HAP-1 (cell line): ENCODE measurements at regions not wholly inside any gene's neighbourhood (a gene's known extent, or its start where the extent isn't known, plus 50 kb on each side); places are given as distances from the start of the nearest gene placed in this dataset.

Experiments
- DNase-seq, 2 experiments: peaks; one replicate each; pipeline ENCODE4 v3.0.0-alpha.2; 2016 to 2020; ENCODE audit warnings: low spot score in 2 of 2
- H3K27me3 ChIP-seq: fragments of 250-450 bp; sonication (Bioruptor Pico); 2 replicates; pipeline ENCODE4 v1.5.1; 2020; ENCODE audit warnings: low read depth, mild to moderate bottlenecking, moderate library complexity
- H3K36me3 ChIP-seq: fragments of 250-450 bp; sonication (Bioruptor Pico); replicated peaks from 2 replicates; pipeline ENCODE4 v1.5.1; 2020; ENCODE audit warnings: mild to moderate bottlenecking
- H3K4me1 ChIP-seq: fragments of 250-450 bp; sonication (Bioruptor Pico); 2 replicates; pipeline ENCODE4 v1.5.1; 2020; ENCODE audit warnings: mild to moderate bottlenecking
- H3K4me3 ChIP-seq: fragments of 250-450 bp; sonication (Bioruptor Pico); 2 replicates; pipeline ENCODE4 v1.5.1; 2020; ENCODE audit warnings: mild to moderate bottlenecking, moderate library complexity
- H3K9me3 ChIP-seq: fragments of 250-450 bp; sonication (Bioruptor Pico); 2 replicates; pipeline ENCODE4 v1.5.1; 2020; ENCODE audit warnings: mild to moderate bottlenecking, moderate library complexity
- in situ Hi-C: fragments of 300-500 bp; cut with MboI; formaldehyde crosslinking; loops from 3 replicates; pipeline ENCODE4 v1.14.3; 2020; ENCODE audit warnings: low sequenced_read_pairs, inconsistent platforms, mixed read lengths

DNA sequence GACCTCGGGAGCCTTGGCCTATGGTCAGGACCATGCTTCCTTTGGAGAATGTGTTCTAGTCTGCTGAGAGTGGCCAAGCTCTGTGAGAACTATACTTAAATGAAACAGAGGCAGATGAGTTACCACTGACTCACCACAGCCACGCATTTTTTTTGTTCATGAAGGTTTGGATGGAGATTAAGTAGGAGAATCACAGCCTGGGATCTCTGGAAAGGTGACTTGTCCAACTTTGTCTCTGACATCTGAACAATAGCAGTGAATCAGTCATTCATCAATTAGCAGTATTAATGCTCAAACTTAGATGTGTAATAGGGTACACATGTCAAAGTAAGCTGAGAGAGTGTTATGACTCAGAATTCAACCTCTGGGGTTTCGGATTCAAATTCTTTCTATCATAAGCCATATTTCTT, 100.7 kb upstream of the ANO3 start:
- no peak for DNase-seq
- no peaks in the 10 kb centered on the region; the same call in 1 of the 2 replicates for H3K27me3 ChIP-seq
- H3K36me3 ChIP-seq = no peaks in the 10 kb centered on the region
- no peaks in the 10 kb centered on the region for H3K9me3 ChIP-seq
- no peaks in the 10 kb centered on the region for H3K4me1 ChIP-seq
- in situ Hi-C loops = no loop called here
- no peak overlapping the region for H3K4me3 ChIP-seq

DNA sequence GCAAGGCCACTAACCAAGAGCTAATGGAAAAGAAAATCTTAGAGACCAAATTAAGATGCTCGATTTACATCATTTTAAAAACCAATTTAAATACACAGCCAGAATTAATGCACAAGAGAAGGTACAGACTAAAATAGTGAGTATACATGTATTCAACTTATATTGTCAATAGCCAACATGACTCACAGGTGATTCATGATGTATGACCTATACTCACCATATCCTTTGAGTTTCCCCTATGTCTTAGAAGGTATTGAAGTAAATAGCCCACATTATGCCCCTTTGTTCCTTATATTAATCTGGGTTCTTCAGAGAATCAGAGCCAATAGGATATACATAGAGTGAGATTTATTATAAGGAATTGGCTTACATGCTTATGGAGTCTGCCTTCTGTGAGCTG, 97.5 kb upstream of the ANO3 start:
- no peak for DNase-seq
- Histone ChIP-seq H3K4me1 (no peaks in the 10 kb centered on the region), H3K27me3 (no peaks in the 10 kb centered on the region; the same call in 1 of the 2 replicates), H3K4me3 (no peak overlapping the region), H3K36me3 (no peaks in the 10 kb centered on the region), H3K9me3 (no peaks in the 10 kb centered on the region)
- in situ Hi-C loops = no loop called here

GRCh38 chr11:26243426-26243825, 88.5 kb upstream of the ANO3 start:
- H3K27me3 ChIP-seq = 0 out of 2 replicates have a peak, but pooled peaks cover 3% of the 10 kb centered on the region
- no peak for DNase-seq
- H3K4me1 ChIP-seq = no peaks in the 10 kb centered on the region
- no peaks in the 10 kb centered on the region for H3K36me3 ChIP-seq
- in situ Hi-C loops = no loop called here
- H3K4me3 ChIP-seq = no peak overlapping the region
- no peaks in the 10 kb centered on the region for H3K9me3 ChIP-seq

DNA sequence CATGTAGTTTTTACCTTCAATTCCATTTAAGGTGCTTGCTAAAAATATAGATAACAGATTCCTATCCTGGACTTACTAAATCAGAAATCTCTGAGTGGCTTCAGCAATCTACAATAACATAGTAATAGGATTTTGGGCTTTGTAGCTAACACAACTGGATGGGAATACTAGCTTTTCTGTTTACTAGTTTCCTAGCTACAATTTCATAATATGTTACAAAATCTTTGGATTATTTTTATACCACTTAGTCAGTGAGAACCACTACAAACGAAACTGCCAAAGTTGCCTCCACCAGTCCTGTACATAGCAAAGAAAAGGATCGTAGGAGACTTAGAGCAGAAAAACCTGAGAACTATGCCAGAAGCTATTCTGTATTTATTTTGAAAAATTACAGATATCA, 87.7 kb upstream of the ANO3 start:
- H3K4me3 ChIP-seq = no peak overlapping the region
- 0 out of 2 replicates have a peak, but pooled peaks cover 3% of the 10 kb centered on the region for H3K27me3 ChIP-seq
- no peaks in the 10 kb centered on the region for H3K36me3 ChIP-seq
- DNase-seq = no peak
- no peaks in the 10 kb centered on the region for H3K4me1 ChIP-seq
- H3K9me3 ChIP-seq = no peaks in the 10 kb centered on the region
- in situ Hi-C loops = no loop called here

- in situ Hi-C loops = no loop called here
- no peak for DNase-seq
- H3K27me3 ChIP-seq = peaks cover 5% of the 10 kb centered on the region
- H3K36me3 ChIP-seq = no peaks in the 10 kb centered on the region
- no peaks in the 10 kb centered on the region for H3K9me3 ChIP-seq
- no peak overlapping the region for H3K4me3 ChIP-seq
- H3K4me1 ChIP-seq = no peaks in the 10 kb centered on the region
Observed at GRCh38 chr11:26245046-26245445, 86.9 kb upstream of the ANO3 start.

DNA sequence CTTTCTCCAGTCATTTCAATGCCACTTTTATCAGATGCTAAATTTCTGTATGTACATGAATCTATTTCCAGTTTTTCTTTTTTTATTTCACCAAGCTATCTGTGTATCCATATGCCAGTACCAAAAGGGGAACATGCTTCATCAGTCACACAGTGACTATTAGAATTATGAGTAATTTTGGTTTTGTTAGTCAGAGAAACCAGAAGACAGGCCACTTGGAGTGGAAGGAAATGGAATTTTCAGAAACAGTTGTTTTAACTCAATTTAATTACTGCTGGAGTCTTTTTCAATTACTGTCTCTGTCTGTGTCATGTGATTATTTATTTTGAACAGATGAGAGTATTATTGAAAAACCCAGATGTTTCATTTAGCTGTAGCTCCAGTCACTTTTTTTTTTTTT, 84.6 kb upstream of the ANO3 start:
- DNase-seq = no peak
- H3K4me1 ChIP-seq = no peaks in the 10 kb centered on the region
- in situ Hi-C loops = no loop called here
- H3K27me3 ChIP-seq = peaks cover 9% of the 10 kb centered on the region
- no peaks in the 10 kb centered on the region for H3K9me3 ChIP-seq
- no peaks in the 10 kb centered on the region for H3K36me3 ChIP-seq
- H3K4me3 ChIP-seq = no peak overlapping the region

GRCh38 chr11:26248661-26249060, 83.3 kb upstream of the ANO3 start:
- H3K4me3 ChIP-seq = no peak overlapping the region
- H3K27me3 ChIP-seq = peaks cover 9% of the 10 kb centered on the region
- H3K9me3 ChIP-seq = no peaks in the 10 kb centered on the region
- in situ Hi-C loops = no loop called here
- no peaks in the 10 kb centered on the region for H3K36me3 ChIP-seq
- H3K4me1 ChIP-seq = no peaks in the 10 kb centered on the region
- DNase-seq = no peak

GRCh38 chr11:26254378-26254777, 77.6 kb upstream of the ANO3 start:
- Histone ChIP-seq H3K27me3 (peaks cover 18% of the 10 kb centered on the region), H3K9me3 (no peaks in the 10 kb centered on the region), H3K36me3 (no peaks in the 10 kb centered on the region), H3K4me3 (no peak overlapping the region), H3K4me1 (no peaks in the 10 kb centered on the region)
- no peak for DNase-seq
- in situ Hi-C loops = loop anchor here (25.0 kb wide), 1 partner anchor 267 kb away; no protein-coding TSS in a partner anchor

DNA sequence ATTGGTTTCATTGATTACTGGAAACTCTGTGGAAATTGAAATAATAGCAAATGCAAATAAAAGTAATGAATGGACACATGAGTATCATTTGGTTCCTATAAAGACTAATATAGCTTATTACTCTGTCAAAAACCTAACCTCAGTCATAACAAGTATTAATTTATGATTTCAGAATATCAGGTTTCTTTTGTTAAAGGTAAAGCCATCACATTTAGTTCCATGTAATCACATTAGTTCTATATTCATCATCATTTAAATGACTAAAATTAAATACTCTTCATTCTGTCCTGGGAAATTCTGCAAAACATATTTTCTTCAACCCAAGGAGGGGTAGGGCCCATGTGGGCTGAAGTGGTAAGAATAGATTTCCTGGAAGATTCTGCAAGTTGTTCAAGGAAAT, 68.2 kb upstream of the ANO3 start:
- H3K36me3 ChIP-seq = no peaks in the 10 kb centered on the region
- no peaks in the 10 kb centered on the region for H3K9me3 ChIP-seq
- no peak for DNase-seq
- H3K27me3 ChIP-seq = 0 out of 2 replicates have a peak, but pooled peaks cover 3% of the 10 kb centered on the region
- no peaks in the 10 kb centered on the region for H3K4me1 ChIP-seq
- in situ Hi-C loops = loop anchor here (25.0 kb wide), 1 partner anchor 276 kb away; no protein-coding TSS in a partner anchor
- no peak overlapping the region for H3K4me3 ChIP-seq

DNA sequence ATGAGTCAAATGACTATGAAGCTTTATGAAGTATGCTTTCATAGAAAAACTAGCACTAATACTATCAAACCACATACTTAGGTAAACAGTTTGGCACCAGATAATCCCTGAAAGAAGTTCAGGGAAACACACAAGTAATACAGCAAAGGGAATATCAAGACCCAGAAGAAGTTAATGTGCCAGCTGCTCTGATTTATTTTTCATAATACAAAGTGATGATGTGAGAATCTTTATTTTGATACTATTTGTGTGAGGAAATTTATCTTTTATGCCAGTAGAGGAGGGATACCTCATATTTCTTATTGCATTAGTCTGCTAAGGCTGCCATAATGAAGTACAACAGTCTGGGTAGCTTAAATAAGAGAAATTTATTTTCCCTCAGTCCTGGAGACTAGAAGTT, 67.7 kb upstream of the ANO3 start:
- in situ Hi-C loops = loop anchor here (25.0 kb wide), 1 partner anchor 277 kb away; no protein-coding TSS in a partner anchor
- no peak overlapping the region for H3K4me3 ChIP-seq
- no peaks in the 10 kb centered on the region for H3K36me3 ChIP-seq
- no peaks in the 10 kb centered on the region for H3K4me1 ChIP-seq
- H3K27me3 ChIP-seq = 0 out of 2 replicates have a peak, but pooled peaks cover 3% of the 10 kb centered on the region
- no peaks in the 10 kb centered on the region for H3K9me3 ChIP-seq
- DNase-seq = no peak

DNA sequence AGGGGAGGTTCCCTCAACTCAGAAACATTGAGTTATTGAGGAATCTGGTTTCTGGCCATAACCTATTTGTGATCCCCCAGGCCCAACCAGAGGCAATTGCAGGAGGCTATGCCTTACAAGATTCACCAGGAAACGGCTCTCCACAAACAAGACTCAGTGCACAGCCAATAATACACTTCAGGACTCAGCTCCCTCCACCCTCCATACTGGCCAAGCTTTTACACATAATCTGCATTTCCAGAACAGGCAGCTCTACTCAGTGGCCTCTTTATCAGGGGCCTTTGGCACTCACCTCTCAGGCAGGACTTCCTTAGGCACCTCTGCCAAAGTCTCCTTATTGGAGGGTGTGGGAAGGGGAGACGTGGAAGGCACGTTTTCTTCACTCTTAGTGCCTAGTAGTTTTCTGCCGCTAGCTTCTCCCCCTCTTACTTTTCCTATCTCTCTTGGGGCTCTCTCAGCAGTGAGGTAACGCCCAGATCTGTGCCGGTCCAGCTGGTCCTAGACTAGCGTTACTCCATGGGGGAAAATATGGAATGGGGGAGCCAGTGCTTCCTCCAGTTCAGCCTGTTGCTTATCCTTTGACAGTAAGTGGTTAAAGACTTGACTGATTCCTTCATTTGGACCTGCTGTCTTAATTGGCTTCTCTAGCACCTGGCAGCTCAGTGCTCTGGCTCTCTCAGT, 62.8 kb upstream of the ANO3 start:
- no peaks in the 10 kb centered on the region for H3K4me1 ChIP-seq
- no peaks in the 10 kb centered on the region for H3K9me3 ChIP-seq
- H3K4me3 ChIP-seq = no peak overlapping the region
- no peak for DNase-seq
- no peaks in the 10 kb centered on the region for H3K36me3 ChIP-seq
- no peaks in the 10 kb centered on the region for H3K27me3 ChIP-seq
- in situ Hi-C loops = loop anchor here (25.0 kb wide), 1 partner anchor 282 kb away; no protein-coding TSS in a partner anchor

DNA sequence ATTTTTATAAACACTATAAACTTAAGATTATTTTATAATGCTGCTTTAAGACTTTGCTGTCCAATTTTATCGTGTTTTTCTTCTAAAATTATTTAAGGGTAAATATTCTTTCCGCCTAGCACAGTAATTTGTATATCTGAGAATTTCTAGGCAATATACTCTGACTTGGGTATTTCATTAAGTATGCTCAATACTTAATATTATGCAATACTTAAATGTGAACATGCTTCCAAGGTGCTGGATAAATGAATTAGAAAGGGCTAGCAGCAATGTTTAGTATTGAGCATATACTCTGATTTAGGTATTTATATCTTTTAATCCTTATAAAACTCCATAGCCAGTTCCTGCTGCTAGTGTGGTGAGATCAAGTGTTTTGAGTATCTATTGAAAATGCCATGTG, 60.3 kb upstream of the ANO3 start:
- Histone ChIP-seq H3K36me3 (no peaks in the 10 kb centered on the region), H3K4me3 (no peak overlapping the region), H3K4me1 (no peaks in the 10 kb centered on the region), H3K27me3 (no peaks in the 10 kb centered on the region), H3K9me3 (no peaks in the 10 kb centered on the region)
- no peak for DNase-seq
- in situ Hi-C loops = loop anchor here (25.0 kb wide), 1 partner anchor 284 kb away; no protein-coding TSS in a partner anchor

- H3K27me3 ChIP-seq = no peaks in the 10 kb centered on the region
- in situ Hi-C loops = loop anchor here (25.0 kb wide), 1 partner anchor 885 kb away; no protein-coding TSS in a partner anchor
- H3K9me3 ChIP-seq = no peaks in the 10 kb centered on the region
- H3K4me3 ChIP-seq = no peak overlapping the region
- DNase-seq = peak; percentile 36 to 74
- no peaks in the 10 kb centered on the region for H3K4me1 ChIP-seq
- H3K36me3 ChIP-seq = no peaks in the 10 kb centered on the region
Observed at GRCh38 chr11:26276798-26277424, 55.0 kb upstream of the ANO3 start.

- Histone ChIP-seq H3K9me3 (no peaks in the 10 kb centered on the region), H3K36me3 (no peaks in the 10 kb centered on the region), H3K27me3 (no peaks in the 10 kb centered on the region), H3K4me1 (no peaks in the 10 kb centered on the region), H3K4me3 (no peak overlapping the region)
- DNase-seq = no peak
- in situ Hi-C loops = loop anchor here (25.0 kb wide), 1 partner anchor 884 kb away; no protein-coding TSS in a partner anchor
Observed at GRCh38 chr11:26278354-26278753, 53.6 kb upstream of the ANO3 start.
